Peyer's patch (tissue), 4 donors: ENCODE measurements at regions not wholly inside any gene's neighbourhood (a gene's known extent, or its start where the extent isn't known, plus 50 kb on each side); places are given as distances from the start of the nearest gene placed in this dataset.

Experiments
- CTCF ChIP-seq, 6 experiments: fragments of 450-650 bp in 4 of 6; fragments of 200-600 bp in 2 of 6; sonication (generic) in 1 of 6; IDR thresholded peaks; one replicate each; pipeline ENCODE4 v1.5.1; 2017 to 2019; ENCODE audit warnings: antibody characterized with exemption in 6 of 6, mild to moderate bottlenecking in 3 of 6, moderate library complexity in 1 of 6
- POLR2A ChIP-seq, 2 donors: fragments of 450-650 bp; IDR thresholded peaks; one replicate each; pipeline ENCODE4 v1.5.1; 2017; ENCODE audit warnings: antibody characterized with exemption in 2 of 2, mild to moderate bottlenecking in 2 of 2, moderate library complexity in 2 of 2

- no peak for TF ChIP-seq CTCF (IDR thresholded peaks at IDR 0.05)
- TF ChIP-seq POLR2A (IDR thresholded peaks at IDR 0.05) = no peak
These were observed 149.4 kb upstream of the KLF7 start for GRCh38 chr2:207315131-207315530.
